Panc1 (cell line): ENCODE measurements at regions not wholly inside any gene's neighbourhood (a gene's known extent, or its start where the extent isn't known, plus 50 kb on each side); places are given as distances from the start of the nearest gene placed in this dataset.

Experiments
- ATAC-seq: fragments of 200-7000 bp; cut with Tn5 transposase; 2 replicates; pipeline ENCODE4 v1.9.1; 2020; ENCODE audit warnings: mild to moderate bottlenecking, moderate library complexity
- BruUV-seq: library from RNA; stranded (reverse); fragments of 400-500 nt; replicated peaks from 2 replicates; lab custom pipeline; 2021; lab: Mats Ljungman, UMichigan
- CTCF ChIA-PET: fragments of 300-600 bp; sonication (Branson Sonifier 250); formaldehyde crosslinking; loops from one replicate; lab custom pipeline; 2022; ENCODE audit warnings: antibody characterized with exemption; lab: Charles Lee
- POLR2A ChIA-PET: fragments of 300-600 bp; sonication (Branson Sonifier 250); formaldehyde crosslinking; loops from one replicate; lab custom pipeline; 2022; ENCODE audit warnings: antibody characterized with exemption; lab: Charles Lee
- DNase-seq: peaks from one replicate; pipeline ENCODE4 v3.0.0-alpha.2; 2010; ENCODE audit warnings: low read depth, low spot score
- H3K27ac ChIP-seq: 2 replicates; pipeline ENCODE4 v1.5.1; 2011; ENCODE audit warnings: mild to moderate bottlenecking, low read length, inconsistent platforms
- H3K27me3 ChIP-seq: fragments of 200-500 bp; sonication (Bioruptor generic); 2 replicates; pipeline ENCODE4 v1.6.0; 2014; ENCODE audit warnings: low read length, inconsistent platforms; ENCODE audit not compliant: control insufficient read depth, insufficient read depth
- H3K36me3 ChIP-seq: fragments of 200-500 bp; sonication (Bioruptor generic); 2 replicates; pipeline ENCODE4 v1.5.1; 2014; ENCODE audit warnings: inconsistent platforms, mild to moderate bottlenecking, low read length, moderate library complexity; ENCODE audit not compliant: control insufficient read depth, insufficient read depth
- H3K4me1 ChIP-seq: 2 replicates; pipeline ENCODE4 v1.5.1; 2011; ENCODE audit warnings: inconsistent platforms, mild to moderate bottlenecking, low read length, moderate library complexity; ENCODE audit not compliant: control insufficient read depth, insufficient read depth
- H3K4me3 ChIP-seq, 2 experiments: 2 replicates each; pipeline ENCODE4 v1.5.1; 2011 to 2012; ENCODE audit warnings: low read depth in 2 of 2, low read length in 2 of 2, mild to moderate bottlenecking in 2 of 2, inconsistent platforms in 1 of 2, moderate library complexity in 1 of 2
- H3K9me3 ChIP-seq: fragments of 200-500 bp; sonication (Bioruptor generic); 2 replicates; pipeline ENCODE4 v1.5.1; 2014; ENCODE audit warnings: low read depth, mild to moderate bottlenecking, inconsistent platforms, low read length, moderate library complexity; ENCODE audit not compliant: control insufficient read depth, insufficient read depth
- CTCF ChIP-seq: fragments of 450-650 bp; IDR thresholded peaks from 2 replicates; pipeline ENCODE4 v1.5.1; 2017; ENCODE audit warnings: mild to moderate bottlenecking
- POLR2AphosphoS5 ChIP-seq: IDR thresholded peaks from 2 replicates; pipeline ENCODE4 v1.6.1; 2012; ENCODE audit warnings: mild to moderate bottlenecking, low read depth, low read length, moderate library complexity
- REST ChIP-seq, 2 experiments: IDR thresholded peaks; 2 replicates each; pipeline ENCODE4 v1.6.1; 2011 to 2012; ENCODE audit warnings: low read depth in 2 of 2, control low read depth in 1 of 2, low read length in 1 of 2, mild to moderate bottlenecking in 1 of 2, moderate library complexity in 1 of 2; ENCODE audit not compliant: insufficient read depth in 1 of 2
- SIN3A ChIP-seq: IDR thresholded peaks from 2 replicates; pipeline ENCODE4 v1.6.1; 2012; ENCODE audit warnings: low read depth, mild to moderate bottlenecking, low read length, moderate library complexity, borderline replicate concordance; ENCODE audit not compliant: insufficient read depth
- TCF7L2 ChIP-seq: IDR thresholded peaks from 2 replicates; pipeline ENCODE4 v1.6.1; 2011; ENCODE audit warnings: mild to moderate bottlenecking, low read depth, low read length, inconsistent platforms
- in situ Hi-C: cut with HindIII; loops from 2 replicates; pipeline ENCODE4 v1.10.0; 2016; ENCODE audit warnings: low sequenced_read_pairs, low pct_unique_long_range_greater_than_20kb
- intact Hi-C: fragments of 100-400 bp; cut with micrococcal nuclease; formaldehyde crosslinking; loops from one replicate; pipeline ENCODE4 v1.10.0; 2022; ENCODE audit not compliant: unreplicated experiment

- in situ Hi-C loops (no loop called here), intact Hi-C loops (no loop called here)
- no peak for TF ChIP-seq TCF7L2
- no peak for TF ChIP-seq SIN3A
- no peak for TF ChIP-seq POLR2AphosphoS5
- TF ChIP-seq REST (IDR thresholded peaks at IDR 0.05; ENCODE audit: insufficient read depth in 1 of 2, low read depth in 2 of 2, low read length in 1 of 2), result no peak
- TF ChIP-seq CTCF, result no peak
- peaks cover 7% of the 10 kb centered on the region for H3K4me1 ChIP-seq
- ChIA-PET POLR2A (no interaction called here), CTCF (no interaction called here)
- peak; percentile 68 for ATAC-seq
- H3K4me3 ChIP-seq, result no peak overlapping the region
- 0 out of 2 replicates have a peak, but pooled peaks cover 2% of the 10 kb centered on the region for H3K27me3 ChIP-seq
- H3K9me3 ChIP-seq, result no peaks in the 10 kb centered on the region
- BruUV-seq, result no TSS peak
- H3K36me3 ChIP-seq, result no peaks in the 10 kb centered on the region
- H3K27ac ChIP-seq, result no peak overlapping the region
- DNase-seq, result no peak
Measured at GRCh38 chr12:95605087-95605486, 53.8 kb upstream of the USP44 start.

- no peak overlapping the region for H3K27ac ChIP-seq
Measured at GRCh38 chr12:95603351-95604145, 52.3 kb upstream of the USP44 start.

More at GRCh38 chr12:95603351-95604145, 52.3 kb upstream of the USP44 start:
- H3K4me3 ChIP-seq, result no peak overlapping the region
- TF ChIP-seq CTCF (no peak), POLR2AphosphoS5 (no peak), TCF7L2 (no peak), REST (IDR thresholded peaks at IDR 0.05; ENCODE audit: insufficient read depth in 1 of 2, low read depth in 2 of 2, low read length in 1 of 2) (no peak)
- no peak for ATAC-seq
- 0 out of 2 replicates have a peak, but pooled peaks cover 2% of the 10 kb centered on the region for H3K27me3 ChIP-seq
- DNase-seq, result no peak
- H3K4me1 ChIP-seq, result peaks cover 6% of the 10 kb centered on the region
- in situ Hi-C loops (no loop called here), intact Hi-C loops (no loop called here)
- H3K9me3 ChIP-seq, result no peaks in the 10 kb centered on the region
- BruUV-seq, result no TSS peak
- H3K36me3 ChIP-seq, result no peaks in the 10 kb centered on the region
- ChIA-PET CTCF (no interaction called here), POLR2A (no interaction called here)
